ENCODE measurements at regions not wholly inside any gene's neighbourhood (a gene's known extent, or its start where the extent isn't known, plus 50 kb on each side); places are given as distances from the start of the nearest gene placed in this dataset.

DNA sequence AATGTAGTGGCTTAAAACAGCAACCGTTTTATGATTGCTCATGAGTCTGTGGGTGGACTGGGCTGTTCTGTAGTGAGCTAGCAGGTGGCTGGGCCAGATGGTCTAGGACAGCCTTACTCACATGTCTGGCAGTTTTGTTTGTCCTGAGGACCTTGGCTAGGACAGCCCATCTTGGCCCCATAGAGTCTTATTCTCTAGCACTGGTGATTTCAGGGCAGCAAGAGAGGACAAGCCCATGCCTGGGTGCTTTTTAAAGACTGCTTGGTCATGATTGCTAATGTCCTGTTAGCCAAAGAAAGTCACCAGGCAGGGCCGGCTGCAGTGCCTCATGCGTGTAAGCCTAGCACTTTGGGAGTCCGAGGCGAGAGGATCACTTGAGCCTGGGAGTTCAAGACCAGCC lies 139.8 kb downstream of the KATNIP start:
- TF ChIP-seq RAD21 (IDR thresholded peaks at IDR 0.05; ENCODE audit: low read length) (no peak), CEBPB (IDR thresholded peaks at IDR 0.05; ENCODE audit: low read depth, low read length) (no peak), CTCF (conservative IDR thresholded peaks at IDR 0.05; ENCODE audit: low read depth, low read length) (no peak), RFX5 (IDR thresholded peaks at IDR 0.05; ENCODE audit: low read depth, low read length) (no peak), BHLHE40 (IDR thresholded peaks at IDR 0.05; ENCODE audit: low read depth, low read length) (no peak), FOS (IDR thresholded peaks at IDR 0.05; ENCODE audit: low read depth, low read length) (no peak), MAZ (IDR thresholded peaks at IDR 0.05; ENCODE audit: borderline replicate concordance, low read depth, low read length) (no peak), POLR2A (IDR thresholded peaks at IDR 0.05; ENCODE audit: low read depth, low read length) (no peak), RCOR1 (IDR thresholded peaks at IDR 0.05; ENCODE audit: insufficient replicate concordance, low read length) (peak; percentile 22), CHD1 (IDR thresholded peaks at IDR 0.05; ENCODE audit: low read depth, low read length) (no peak), MAFK (IDR thresholded peaks at IDR 0.05; ENCODE audit: low read depth, low read length) (no peak)

All from IMR-90 (cell line).